H1 (cell line): ENCODE measurements at regions not wholly inside any gene's neighbourhood (a gene's known extent, or its start where the extent isn't known, plus 50 kb on each side); places are given as distances from the start of the nearest gene placed in this dataset.

ENCODE experiments used
- CTCF ChIA-PET: fragments of 300-600 bp; sonication (Branson Sonifier 250); formaldehyde crosslinking; loops from one replicate; lab custom pipeline; 2021; ENCODE audit not compliant: partially characterized antibody; lab: Charles Lee
- POLR2A ChIA-PET: fragments of 300-600 bp; sonication (Branson Sonifier 250); formaldehyde crosslinking; loops from one replicate; lab custom pipeline; 2021; ENCODE audit warnings: inconsistent platforms; ENCODE audit not compliant: partially characterized antibody; lab: Charles Lee
- DNase-seq, 2 experiments: peaks; one replicate each; pipeline versions ENCODE4 v3.0.0 to v3.0.0-alpha.2; 2010 to 2022; ENCODE audit warnings: low spot score in 2 of 2, low read depth in 1 of 2, mixed read lengths in 1 of 2
- FAIRE-seq: peaks from 2 replicates; lab custom pipeline; 2011; peaks lifted over from hg19 to GRCh38; lab: Jason Lieb, UNC
- H2AFZ ChIP-seq: 2 replicates; pipeline ENCODE4 v1.8.1; 2012; ENCODE audit warnings: low read length, inconsistent platforms
- H2AK5ac ChIP-seq: 2 replicates; pipeline ENCODE4 v1.6.1; 2013; ENCODE audit warnings: low read depth, low read length
- H2BK120ac ChIP-seq: replicated peaks from 2 replicates; pipeline ENCODE3; 2013; ENCODE audit warnings: low read depth, low read length, inconsistent platforms
- H2BK12ac ChIP-seq: 2 replicates; pipeline ENCODE4 v1.6.1; 2013; ENCODE audit warnings: low read depth, low read length
- H2BK15ac ChIP-seq: 2 replicates; pipeline ENCODE4 v1.6.1; 2013; ENCODE audit warnings: low read length
- H2BK20ac ChIP-seq: 2 replicates; pipeline ENCODE4 v1.6.1; 2013; ENCODE audit warnings: low read length
- H2BK5ac ChIP-seq: 2 replicates; pipeline ENCODE4 v1.6.1; 2013; ENCODE audit warnings: low read depth, low read length
- H3K14ac ChIP-seq: 2 replicates; pipeline ENCODE4 v1.6.1; 2013; ENCODE audit warnings: inconsistent platforms; ENCODE audit not compliant: insufficient read length
- H3K18ac ChIP-seq: 2 replicates; pipeline ENCODE4 v1.6.1; 2013; ENCODE audit warnings: low read length; ENCODE audit errors: extremely low read depth
- H3K23ac ChIP-seq: 2 replicates; pipeline ENCODE4 v1.6.1; 2013; ENCODE audit warnings: inconsistent platforms; ENCODE audit not compliant: insufficient read length
- H3K23me2 ChIP-seq: 2 replicates; pipeline ENCODE4 v1.6.1; 2013; ENCODE audit warnings: low read depth, low read length
- H3K27ac ChIP-seq: 2 replicates; pipeline ENCODE4 v1.6.1; 2011; ENCODE audit warnings: low read depth, low read length, inconsistent platforms
- H3K27me3 ChIP-seq, 4 experiments: replicated peaks in 1 of 4; 1 replicate in 1 of 4; 2 replicates in 3 of 4; pipeline versions ENCODE4 v1.6.1 to v1.8.1; 2011 to 2013; ENCODE audit warnings: low read length in 3 of 4, mild to moderate bottlenecking in 3 of 4, inconsistent platforms in 2 of 4, mixed read lengths in 2 of 4, moderate library complexity in 1 of 4; ENCODE audit not compliant: control insufficient read depth in 3 of 4, insufficient read depth in 3 of 4; ENCODE audit errors: extremely low read depth in 1 of 4
- H3K36me3 ChIP-seq, 4 experiments: 2 replicates each; pipeline versions ENCODE4 v1.6.1 to v1.8.1; 2011 to 2013; ENCODE audit warnings: mild to moderate bottlenecking in 4 of 4, low read length in 3 of 4, moderate library complexity in 2 of 4, control low read depth in 1 of 4, inconsistent platforms in 1 of 4; ENCODE audit not compliant: insufficient read depth in 4 of 4, control insufficient read depth in 2 of 4
- H3K4ac ChIP-seq: replicated peaks from 2 replicates; pipeline ENCODE3; 2013; ENCODE audit warnings: low read length, low read depth, mixed read lengths, inconsistent platforms; ENCODE audit not compliant: insufficient read length
- H3K4me1 ChIP-seq, 4 experiments: replicated peaks in 1 of 4; 1 replicate in 1 of 4; 2 replicates in 3 of 4; pipeline versions ENCODE4 v1.6.1 to v1.8.1; 2011 to 2013; ENCODE audit warnings: low read length in 3 of 4, inconsistent platforms in 2 of 4, mixed read lengths in 1 of 4; ENCODE audit not compliant: insufficient read depth in 4 of 4, control insufficient read depth in 3 of 4
- H3K4me2 ChIP-seq, 2 experiments: 2 replicates each; pipeline versions ENCODE4 v1.6.1 to v1.8.1; 2011 to 2013; ENCODE audit warnings: low read depth in 2 of 2, low read length in 2 of 2, control low read depth in 1 of 2, inconsistent platforms in 1 of 2, mild to moderate bottlenecking in 1 of 2; ENCODE audit not compliant: insufficient read depth in 1 of 2
- H3K4me3 ChIP-seq, 4 experiments: fragments of 200-600, 300-600 bp in 1 of 4; sonication (generic), shearing (Covaris generic), sonication (Bioruptor Twin) in 1 of 4; 2 replicates each; pipeline versions ENCODE4 v1.5.1 to v1.8.1; 2011 to 2016; ENCODE audit warnings: low read length in 4 of 4, low read depth in 3 of 4, control low read depth in 2 of 4, inconsistent platforms in 2 of 4, mild to moderate bottlenecking in 2 of 4, mixed read lengths in 1 of 4, moderate library complexity in 1 of 4; ENCODE audit not compliant: insufficient read depth in 2 of 4; ENCODE audit errors: extremely low read depth in 1 of 4
- H3K56ac ChIP-seq: replicated peaks from 2 replicates; pipeline ENCODE3; 2013; ENCODE audit warnings: low read depth, mild to moderate bottlenecking, mixed read lengths, low read length, inconsistent platforms; ENCODE audit not compliant: insufficient read length
- H3K79me1 ChIP-seq: 2 replicates; pipeline ENCODE4 v1.6.1; 2013; ENCODE audit warnings: low read depth, low read length, control low read depth
- H3K79me2 ChIP-seq, 2 experiments: 2 replicates each; pipeline versions ENCODE4 v1.6.1 to v1.8.1; 2012 to 2013; ENCODE audit warnings: low read length in 2 of 2, mild to moderate bottlenecking in 2 of 2, inconsistent platforms in 1 of 2; ENCODE audit not compliant: insufficient read depth in 2 of 2, control insufficient read depth in 1 of 2
- H3K9ac ChIP-seq, 4 experiments: replicated peaks in 1 of 4; 1 replicate in 1 of 4; 2 replicates in 3 of 4; pipeline versions ENCODE4 v1.6.1 to v1.8.1; 2011 to 2013; ENCODE audit warnings: low read depth in 3 of 4, low read length in 3 of 4, control low read depth in 2 of 4, mild to moderate bottlenecking in 2 of 4, moderate library complexity in 2 of 4, inconsistent platforms in 1 of 4; ENCODE audit errors: extremely low read depth in 1 of 4
- H3K9me3 ChIP-seq, 2 experiments: 2 replicates each; pipeline versions ENCODE4 v1.6.1 to v1.8.1; 2012 to 2013; ENCODE audit warnings: mild to moderate bottlenecking in 2 of 2, moderate library complexity in 2 of 2, control low read depth in 1 of 2, inconsistent platforms in 1 of 2, low read depth in 1 of 2, low read length in 1 of 2, mixed read lengths in 1 of 2; ENCODE audit not compliant: insufficient read depth in 2 of 2
- H4K20me1 ChIP-seq, 2 experiments: replicated peaks in 1 of 2; 2 replicates each; pipeline versions ENCODE3 to v1.8.1; 2011 to 2013; ENCODE audit warnings: inconsistent platforms in 2 of 2, low read length in 2 of 2, mild to moderate bottlenecking in 1 of 2; ENCODE audit not compliant: insufficient read depth in 2 of 2, control insufficient read depth in 1 of 2
- H4K5ac ChIP-seq: 2 replicates; pipeline ENCODE4 v1.6.1; 2013; ENCODE audit warnings: low read length, low read depth, mixed read lengths, inconsistent platforms; ENCODE audit not compliant: insufficient read length
- H4K8ac ChIP-seq: 2 replicates; pipeline ENCODE4 v1.8.0; 2013; ENCODE audit warnings: mild to moderate bottlenecking, moderate library complexity, low read length, inconsistent platforms; ENCODE audit not compliant: insufficient read depth; ENCODE audit errors: extremely low read depth
- H4K91ac ChIP-seq: replicated peaks from 2 replicates; pipeline ENCODE3; 2013; ENCODE audit warnings: low read length, mixed read lengths, inconsistent platforms; ENCODE audit not compliant: insufficient read length
- ASH2L ChIP-seq: fragments of 200-600, 300-600 bp; sonication (generic); IDR thresholded peaks from one replicate; pipeline ENCODE4 v1.7.1; 2017; ENCODE audit warnings: low read length
- BRCA1 ChIP-seq: IDR thresholded peaks from 2 replicates; pipeline ENCODE4 v1.6.1; 2012; ENCODE audit warnings: low read depth, low read length, improper control_type of control experiment
- JUND ChIP-seq: IDR thresholded peaks from 2 replicates; pipeline ENCODE4 v1.6.1; 2011; ENCODE audit warnings: mild to moderate bottlenecking, improper control_type of control experiment, low read length
- KDM4A ChIP-seq: IDR thresholded peaks from one replicate; pipeline ENCODE4 v1.7.1; 2012; ENCODE audit warnings: low read depth, mild to moderate bottlenecking, moderate library complexity, low read length, inconsistent platforms; ENCODE audit not compliant: severe bottlenecking
- RAD21 ChIP-seq, 2 experiments: IDR thresholded peaks in 1 of 2; conservative IDR thresholded peaks in 1 of 2; 2 replicates each; pipeline ENCODE4 v1.6.1; 2011; ENCODE audit warnings: low read depth in 2 of 2, low read length in 2 of 2, improper control_type of control experiment in 1 of 2, inconsistent platforms in 1 of 2, mild to moderate bottlenecking in 1 of 2, moderate library complexity in 1 of 2
- RFX5 ChIP-seq: IDR thresholded peaks from 2 replicates; pipeline ENCODE4 v1.6.1; 2011; ENCODE audit warnings: low read depth, low read length, improper control_type of control experiment, borderline replicate concordance
- RXRA ChIP-seq: IDR thresholded peaks from 2 replicates; pipeline ENCODE4 v1.6.1; 2011; ENCODE audit warnings: low read depth, mild to moderate bottlenecking, low read length, moderate library complexity; ENCODE audit not compliant: insufficient read depth
- TCF12 ChIP-seq: IDR thresholded peaks from 2 replicates; pipeline ENCODE4 v1.6.1; 2011; ENCODE audit warnings: low read depth, mild to moderate bottlenecking, low read length
- WGBS, 2 experiments: shearing (Covaris generic) in 1 of 2; methylation state at CpG; one replicate each; pipeline versions ENCODE4 v1.1.6 to v1.1.7; 2013 to 2015; ENCODE audit warnings: low lambda C conversion rate in 2 of 2, mixed read lengths in 2 of 2, inconsistent platforms in 1 of 2, low coverage in 1 of 2, missing lambda C conversion rate in 1 of 2; ENCODE audit not compliant: insufficient replicate concordance in 2 of 2, insufficient coverage in 1 of 2, insufficient read length in 1 of 2; ENCODE audit errors: extremely low coverage in 1 of 2, missing lambda C conversion rate in 1 of 2; 5-methylcytosine and 5-hydroxymethylcytosine counted together
- TF ChIP-seq, protein P1 (sequence below), 3 experiments: IDR thresholded peaks; 1 replicate in 2 of 3; 2 replicates in 1 of 3; pipeline versions ENCODE4 v1.5.1 to v1.6.1; 2011; ENCODE audit warnings: low read length in 3 of 3, mild to moderate bottlenecking in 3 of 3, inconsistent platforms in 2 of 3, low read depth in 1 of 3, moderate library complexity in 1 of 3; ENCODE audit not compliant: insufficient read depth in 1 of 3; ENCODE audit errors: control extremely low read depth in 1 of 3

DNA sequence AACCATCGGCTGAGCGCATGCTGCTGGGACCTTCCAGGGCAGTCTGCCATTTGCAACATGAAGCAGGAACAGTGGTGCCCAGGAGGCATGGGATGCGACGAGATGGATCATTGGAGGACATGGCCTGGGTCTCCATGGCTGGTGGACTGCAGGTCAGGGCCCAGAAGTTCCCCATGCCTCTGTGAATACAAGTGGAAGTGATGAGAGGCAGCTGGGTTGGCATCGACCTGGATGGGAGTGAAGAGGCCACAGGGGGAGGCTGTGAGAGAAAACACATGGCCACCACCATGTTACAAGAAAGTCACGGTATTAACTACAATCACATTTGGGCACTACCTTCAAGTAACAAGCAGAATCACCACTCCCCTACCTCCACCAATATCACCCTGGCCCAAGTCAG lies 262.0 kb downstream of the FOXO1 start:
- H2BK120ac ChIP-seq, result no peak overlapping the region
- no peak for DNase-seq
- H4K5ac ChIP-seq, result no peak overlapping the region
- WGBS, 2 experiments, result 100% methylated on average over 6 of the region's 6 CpGs; no CpG with 5 or more reads in 1 of the 2 experiments
- no peak overlapping the region for H3K14ac ChIP-seq
- no peak for TF ChIP-seq TCF12
- TF ChIP-seq JUND, result no peak
- no peak for TF ChIP-seq KDM4A
- no peak for TF ChIP-seq RAD21 (IDR thresholded peaks at IDR 0.05 in 1 of 2, conservative IDR thresholded peaks at IDR 0.05 in 1 of 2; ENCODE audit: low read depth in 2 of 2, low read length in 2 of 2)
- TF ChIP-seq RXRA, result no peak
- TF ChIP-seq BRCA1, result no peak
- TF ChIP-seq RFX5, result no peak
- TF ChIP-seq ASH2L, result no peak
- TF ChIP-seq, protein P1, sequence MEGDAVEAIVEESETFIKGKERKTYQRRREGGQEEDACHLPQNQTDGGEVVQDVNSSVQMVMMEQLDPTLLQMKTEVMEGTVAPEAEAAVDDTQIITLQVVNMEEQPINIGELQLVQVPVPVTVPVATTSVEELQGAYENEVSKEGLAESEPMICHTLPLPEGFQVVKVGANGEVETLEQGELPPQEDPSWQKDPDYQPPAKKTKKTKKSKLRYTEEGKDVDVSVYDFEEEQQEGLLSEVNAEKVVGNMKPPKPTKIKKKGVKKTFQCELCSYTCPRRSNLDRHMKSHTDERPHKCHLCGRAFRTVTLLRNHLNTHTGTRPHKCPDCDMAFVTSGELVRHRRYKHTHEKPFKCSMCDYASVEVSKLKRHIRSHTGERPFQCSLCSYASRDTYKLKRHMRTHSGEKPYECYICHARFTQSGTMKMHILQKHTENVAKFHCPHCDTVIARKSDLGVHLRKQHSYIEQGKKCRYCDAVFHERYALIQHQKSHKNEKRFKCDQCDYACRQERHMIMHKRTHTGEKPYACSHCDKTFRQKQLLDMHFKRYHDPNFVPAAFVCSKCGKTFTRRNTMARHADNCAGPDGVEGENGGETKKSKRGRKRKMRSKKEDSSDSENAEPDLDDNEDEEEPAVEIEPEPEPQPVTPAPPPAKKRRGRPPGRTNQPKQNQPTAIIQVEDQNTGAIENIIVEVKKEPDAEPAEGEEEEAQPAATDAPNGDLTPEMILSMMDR (IDR thresholded peaks at IDR 0.05; ENCODE audit: control extremely low read depth in 1 of 3, insufficient read depth in 1 of 3, low read depth in 1 of 3, low read length in 3 of 3), result no peak
- no peaks in the 10 kb centered on the region for H4K20me1 ChIP-seq
- H2BK5ac ChIP-seq, result no peak overlapping the region
- no peak overlapping the region for H3K4ac ChIP-seq
- H3K23ac ChIP-seq, result no peak overlapping the region
- no peaks in the 10 kb centered on the region for H3K27me3 ChIP-seq
- no peak overlapping the region for H3K9ac ChIP-seq
- H3K79me1 ChIP-seq, result no peaks in the 10 kb centered on the region
- no peak overlapping the region for H4K8ac ChIP-seq
- H3K4me2 ChIP-seq, result no peak overlapping the region
- peaks cover 1 to 8% (median 4%) of the 10 kb centered on the region in 4 experiments; a peak in 5 of 7 replicates for H3K4me1 ChIP-seq
- no peak overlapping the region for H2BK15ac ChIP-seq
- no peaks in the 10 kb centered on the region for H3K79me2 ChIP-seq
- no peak overlapping the region for H3K18ac ChIP-seq
- no peaks in the 10 kb centered on the region for H3K9me3 ChIP-seq
- H3K23me2 ChIP-seq, result no peaks in the 10 kb centered on the region
- H2AK5ac ChIP-seq, result no peak overlapping the region
- no peak overlapping the region for H3K4me3 ChIP-seq
- no peak overlapping the region for H3K56ac ChIP-seq
- no peaks in the 10 kb centered on the region for H3K36me3 ChIP-seq
- FAIRE-seq, result no peak
- H2BK20ac ChIP-seq, result no peak overlapping the region
- H3K27ac ChIP-seq, result no peak overlapping the region
- no peak overlapping the region for H2BK12ac ChIP-seq
- POLR2A ChIA-PET, result no interaction called here
- CTCF ChIA-PET, result no interaction called here
- no peak overlapping the region for H2AFZ ChIP-seq
- H4K91ac ChIP-seq, result no peak overlapping the region
